ENCODE measurements at regions not wholly inside any gene's neighbourhood (a gene's known extent, or its start where the extent isn't known, plus 50 kb on each side); places are given as distances from the start of the nearest gene placed in this dataset.

GRCh38 chr4:81736324-81736723 lies 264.6 kb upstream of the RASGEF1B start:
- Histone ChIP-seq H3K4me1 (peaks cover 0 to 10% (median 4%) of the 10 kb centered on the region in 6 donors), H3K36me3 (no peaks in the 10 kb centered on the region), H3K4me3 (no peak overlapping the region), H3K27ac (no peak overlapping the region), H3K9me3 (no peaks in the 10 kb centered on the region), H3K27me3 (replicated peaks in 1 of 7) (no peaks in the 10 kb centered on the region)
- intact Hi-C loops (cut with DNase I; ENCODE audit: low total_unique reads) = no loop called here
- no peak for TF ChIP-seq CTCF (IDR thresholded peaks at IDR 0.05 in 8 of 11, conservative IDR thresholded peaks at IDR 0.05 in 3 of 11)
- no peak for TF ChIP-seq POLR2A (IDR thresholded peaks at IDR 0.05)
- TF ChIP-seq POLR2AphosphoS5 (IDR thresholded peaks at IDR 0.05) = no peak
- no peak for DNase-seq
- 80 to 99% (median 87%) methylated on average over 2 of the region's 2 CpGs for WGBS, 5 donors

GRCh38 chr4:81732980-81733379 lies 261.3 kb upstream of the RASGEF1B start:
- DNase-seq = no peak
- no peaks in the 10 kb centered on the region for H3K27me3 ChIP-seq (replicated peaks in 1 of 7)
- H3K4me1 ChIP-seq = no peaks in the 10 kb centered on the region
- no peak overlapping the region for H3K4me3 ChIP-seq
- no peaks in the 10 kb centered on the region for H3K36me3 ChIP-seq
- no peak for TF ChIP-seq CTCF (IDR thresholded peaks at IDR 0.05 in 8 of 11, conservative IDR thresholded peaks at IDR 0.05 in 3 of 11)
- no peak for TF ChIP-seq POLR2AphosphoS5 (IDR thresholded peaks at IDR 0.05)
- TF ChIP-seq POLR2A (IDR thresholded peaks at IDR 0.05) = no peak
- peaks cover 0 to 2% (median 0%) of the 10 kb centered on the region in 8 donors for H3K9me3 ChIP-seq
- intact Hi-C loops (cut with DNase I; ENCODE audit: low total_unique reads) = no loop called here
- no peak overlapping the region for H3K27ac ChIP-seq
- WGBS, 5 donors = 80 to 100% (median 88%) methylated on average over 1 of the region's 1 CpG

- 66 to 73% (median 69%) methylated on average over 2 of the region's 2 CpGs for WGBS, 5 donors
- TF ChIP-seq CTCF (IDR thresholded peaks at IDR 0.05 in 8 of 11, conservative IDR thresholded peaks at IDR 0.05 in 3 of 11) (no peak), POLR2AphosphoS5 (IDR thresholded peaks at IDR 0.05) (peak in 1 of 3 donors; percentile 52), POLR2A (IDR thresholded peaks at IDR 0.05) (no peak)
- Histone ChIP-seq H3K9me3 (peaks cover 0 to 2% (median 0%) of the 10 kb centered on the region in 8 donors), H3K27ac (no peak overlapping the region), H3K4me1 (peaks cover 0 to 24% (median 20%) of the 10 kb centered on the region in 6 donors), H3K4me3 (no peak overlapping the region), H3K27me3 (replicated peaks in 1 of 7) (no peaks in the 10 kb centered on the region), H3K36me3 (no peaks in the 10 kb centered on the region)
- DNase-seq = peak; percentile 76
- intact Hi-C loops (cut with DNase I; ENCODE audit: low total_unique reads) = no loop called here
Measured at GRCh38 chr4:81724925-81725329, 253.2 kb upstream of the RASGEF1B start.

GRCh38 chr4:81723927-81724587 lies 252.3 kb upstream of the RASGEF1B start:
- Histone ChIP-seq H3K27me3 (replicated peaks in 1 of 7) (no peaks in the 10 kb centered on the region), H3K9me3 (peaks cover 0 to 2% (median 0%) of the 10 kb centered on the region in 8 donors), H3K36me3 (no peaks in the 10 kb centered on the region), H3K4me3 (no peak overlapping the region), H3K4me1 (peaks cover 0 to 24% (median 20%) of the 10 kb centered on the region in 6 donors), H3K27ac (no peak overlapping the region)
- DNase-seq = no peak
- intact Hi-C loops (cut with DNase I; ENCODE audit: low total_unique reads) = no loop called here
- TF ChIP-seq POLR2AphosphoS5 (IDR thresholded peaks at IDR 0.05) (no peak), POLR2A (IDR thresholded peaks at IDR 0.05) (no peak), CTCF (IDR thresholded peaks at IDR 0.05 in 8 of 11, conservative IDR thresholded peaks at IDR 0.05 in 3 of 11) (no peak)
- 45 to 57% (median 52%) methylated on average over 3 of the region's 3 CpGs for WGBS, 5 donors

Measured in spleen (tissue), 11 donors.